ENCODE measurements at regions not wholly inside any gene's neighbourhood (a gene's known extent, or its start where the extent isn't known, plus 50 kb on each side); places are given as distances from the start of the nearest gene placed in this dataset.

DNA sequence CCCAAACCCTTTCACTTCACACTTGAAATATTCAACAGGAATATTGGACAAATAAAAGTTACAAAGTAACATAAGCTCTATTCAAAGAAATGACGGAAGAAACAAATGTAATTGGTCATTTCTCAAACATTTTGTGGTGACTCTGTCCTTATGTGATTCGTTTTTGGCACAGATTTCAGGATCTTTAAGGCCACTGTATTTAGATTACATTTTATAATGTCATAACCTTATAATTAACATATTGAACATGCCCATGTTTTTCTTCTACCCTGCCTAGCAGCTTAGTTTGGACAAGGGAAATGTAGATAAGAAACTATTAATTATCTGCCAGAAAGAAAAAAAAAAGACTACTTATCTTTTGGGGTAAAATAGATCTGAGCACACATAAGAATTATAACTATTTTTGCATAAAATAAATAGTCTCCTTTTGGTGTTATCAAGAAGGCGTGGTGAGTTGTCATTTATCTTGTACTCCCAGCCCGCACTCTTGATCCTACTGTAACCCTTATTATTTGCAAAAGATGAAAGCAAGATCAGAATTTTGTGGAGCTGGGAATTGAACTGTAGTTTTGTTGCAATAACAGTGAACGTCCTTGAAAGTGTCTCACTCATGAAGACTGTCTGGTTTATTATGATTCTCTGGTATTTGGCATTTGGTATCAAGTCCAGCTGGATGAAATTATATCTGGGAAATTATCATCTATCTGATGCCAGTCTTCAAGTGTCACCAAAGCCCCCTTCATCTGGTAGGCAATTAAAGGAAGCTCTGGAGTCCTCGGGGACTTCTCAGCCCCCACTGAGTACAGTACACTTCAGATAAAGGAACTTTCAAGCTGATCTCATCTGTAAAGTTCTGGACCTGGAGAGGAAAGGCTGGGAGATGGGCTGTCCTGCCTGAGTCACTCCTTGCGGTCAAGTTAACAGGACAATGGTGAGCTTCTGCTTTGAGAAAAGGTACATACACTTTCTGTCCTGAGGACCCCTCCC, 175.7 kb upstream of the INHBA start:
- DNase-seq (ENCODE audit: low spot score in 2 of 2), result no peak
- TF ChIP-seq POLR2A (IDR thresholded peaks at IDR 0.05), result no peak
- TF ChIP-seq, protein P1, sequence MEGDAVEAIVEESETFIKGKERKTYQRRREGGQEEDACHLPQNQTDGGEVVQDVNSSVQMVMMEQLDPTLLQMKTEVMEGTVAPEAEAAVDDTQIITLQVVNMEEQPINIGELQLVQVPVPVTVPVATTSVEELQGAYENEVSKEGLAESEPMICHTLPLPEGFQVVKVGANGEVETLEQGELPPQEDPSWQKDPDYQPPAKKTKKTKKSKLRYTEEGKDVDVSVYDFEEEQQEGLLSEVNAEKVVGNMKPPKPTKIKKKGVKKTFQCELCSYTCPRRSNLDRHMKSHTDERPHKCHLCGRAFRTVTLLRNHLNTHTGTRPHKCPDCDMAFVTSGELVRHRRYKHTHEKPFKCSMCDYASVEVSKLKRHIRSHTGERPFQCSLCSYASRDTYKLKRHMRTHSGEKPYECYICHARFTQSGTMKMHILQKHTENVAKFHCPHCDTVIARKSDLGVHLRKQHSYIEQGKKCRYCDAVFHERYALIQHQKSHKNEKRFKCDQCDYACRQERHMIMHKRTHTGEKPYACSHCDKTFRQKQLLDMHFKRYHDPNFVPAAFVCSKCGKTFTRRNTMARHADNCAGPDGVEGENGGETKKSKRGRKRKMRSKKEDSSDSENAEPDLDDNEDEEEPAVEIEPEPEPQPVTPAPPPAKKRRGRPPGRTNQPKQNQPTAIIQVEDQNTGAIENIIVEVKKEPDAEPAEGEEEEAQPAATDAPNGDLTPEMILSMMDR (IDR thresholded peaks at IDR 0.05), result no peak
- WGBS, 2 donors, result 63 to 67% methylated on average over 7 of the region's 7 CpGs
- intact Hi-C loops (cut with DNase I; ENCODE audit: low total_unique reads), result no loop called here
- H3K4me3 ChIP-seq (ENCODE audit: low read depth, poor library complexity, severe bottlenecking), result no peak overlapping the region

DNA sequence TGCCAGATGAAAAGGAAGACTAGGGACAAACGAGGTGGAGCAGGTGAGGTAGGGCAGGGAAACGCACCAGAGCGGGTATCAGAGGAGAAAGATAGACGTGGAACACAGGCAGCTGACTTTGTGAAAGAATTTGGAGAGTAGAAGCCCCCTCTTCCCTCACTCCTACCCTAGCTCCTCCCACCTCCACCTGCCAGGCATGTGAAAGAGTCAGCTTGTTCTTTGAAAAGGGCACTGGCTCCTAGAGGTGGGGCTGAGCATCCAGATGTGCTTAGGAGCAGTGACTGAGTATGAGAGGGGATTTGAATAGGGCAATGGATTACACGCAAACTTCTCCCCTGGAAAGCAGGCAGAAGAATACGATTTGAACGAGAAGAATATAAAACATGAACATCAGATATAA, 174.2 kb upstream of the INHBA start:
- H3K4me3 ChIP-seq (ENCODE audit: low read depth, poor library complexity, severe bottlenecking), result no peak overlapping the region
- WGBS, 2 donors, result 79 to 81% methylated on average over 7 of the region's 7 CpGs
- TF ChIP-seq, protein P1 (IDR thresholded peaks at IDR 0.05), result no peak
- TF ChIP-seq POLR2A (IDR thresholded peaks at IDR 0.05), result no peak
- intact Hi-C loops (cut with DNase I; ENCODE audit: low total_unique reads), result no loop called here
- DNase-seq (ENCODE audit: low spot score in 2 of 2), result no peak

DNA sequence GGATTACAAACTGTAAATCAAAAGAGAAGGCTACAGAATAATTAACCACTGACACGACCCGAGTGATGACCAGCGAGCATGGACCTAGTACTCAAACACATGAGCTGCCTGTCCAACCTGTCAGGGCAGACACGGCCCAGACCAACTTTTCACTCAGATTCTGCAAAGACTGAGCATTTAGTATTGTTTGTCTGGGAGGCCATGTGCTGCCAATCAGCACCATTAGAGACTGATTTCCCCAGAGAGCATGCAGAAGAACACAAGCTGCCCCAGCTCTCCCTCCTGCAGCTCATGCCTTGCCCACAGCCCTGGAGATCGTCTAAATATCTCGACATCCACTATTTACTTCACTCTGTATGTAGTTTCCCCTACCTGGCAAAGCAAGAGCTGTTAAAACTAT, 172.6 kb upstream of the INHBA start:
- no peak for TF ChIP-seq POLR2A (IDR thresholded peaks at IDR 0.05)
- TF ChIP-seq, protein P1 (IDR thresholded peaks at IDR 0.05), result no peak
- 77 to 81% methylated on average over 6 of the region's 6 CpGs for WGBS, 2 donors
- DNase-seq (ENCODE audit: low spot score in 2 of 2), result no peak
- H3K4me3 ChIP-seq (ENCODE audit: low read depth, poor library complexity, severe bottlenecking), result no peak overlapping the region
- intact Hi-C loops (cut with DNase I; ENCODE audit: low total_unique reads), result no loop called here

- no peak for DNase-seq (ENCODE audit: low spot score in 2 of 2)
- TF ChIP-seq, protein P1 (IDR thresholded peaks at IDR 0.05), result no peak
- TF ChIP-seq POLR2A (IDR thresholded peaks at IDR 0.05), result no peak
- 52 to 61% methylated on average over 3 of the region's 3 CpGs for WGBS, 2 donors
- intact Hi-C loops (cut with DNase I; ENCODE audit: low total_unique reads), result no loop called here
- H3K4me3 ChIP-seq (ENCODE audit: low read depth, poor library complexity, severe bottlenecking), result no peak overlapping the region
Measured at GRCh38 chr7:41874201-41874785, 171.4 kb upstream of the INHBA start.

DNA sequence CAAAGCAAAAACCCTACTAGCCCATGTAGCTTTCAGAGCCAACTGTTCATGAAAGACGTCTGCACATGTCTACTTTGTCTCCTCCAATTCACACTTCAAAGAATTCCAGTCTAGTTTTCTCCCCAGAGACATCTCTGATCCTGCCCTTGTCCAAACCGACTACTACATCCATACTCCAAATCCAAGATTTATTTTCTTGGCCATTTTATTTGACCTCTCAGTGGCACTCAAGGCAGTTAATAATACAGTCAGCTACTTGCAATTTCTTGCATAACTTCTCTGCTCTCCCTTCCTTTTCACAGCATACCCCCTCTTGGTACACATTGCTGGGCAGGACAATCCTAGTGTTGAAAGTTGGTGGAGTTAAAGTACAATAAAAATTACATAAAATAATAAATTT, 170.9 kb upstream of the INHBA start:
- no peak overlapping the region for H3K4me3 ChIP-seq (ENCODE audit: low read depth, poor library complexity, severe bottlenecking)
- TF ChIP-seq, protein P1 (IDR thresholded peaks at IDR 0.05), result no peak
- TF ChIP-seq POLR2A (IDR thresholded peaks at IDR 0.05), result no peak
- intact Hi-C loops (cut with DNase I; ENCODE audit: low total_unique reads), result no loop called here
- 34 to 44% methylated on average over 2 of the region's 2 CpGs for WGBS, 2 donors
- DNase-seq (ENCODE audit: low spot score in 2 of 2), result no peak

Data from lower leg skin (tissue), 4 donors.